ENCODE measurements at regions not wholly inside any gene's neighbourhood (a gene's known extent, or its start where the extent isn't known, plus 50 kb on each side); places are given as distances from the start of the nearest gene placed in this dataset.

DNA sequence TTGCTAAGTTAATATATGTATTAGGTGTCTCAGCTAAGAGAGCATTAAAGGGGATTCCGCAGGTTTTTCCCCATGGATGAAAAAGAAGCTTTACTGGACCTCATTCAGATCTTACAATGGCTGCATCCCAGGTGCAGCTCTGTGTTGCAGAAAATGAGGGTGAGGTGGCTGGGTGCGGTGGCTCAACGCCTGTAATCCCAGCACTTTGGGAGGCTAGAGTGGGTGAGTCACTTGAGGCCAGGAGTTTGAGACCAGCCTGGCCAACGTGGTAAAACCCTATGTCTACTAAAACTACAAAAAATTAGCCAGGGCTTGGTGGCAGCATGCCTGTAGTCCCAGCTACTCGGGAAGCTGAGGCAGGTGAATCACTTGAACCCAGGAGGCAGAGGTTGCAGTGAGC lies 58.5 kb upstream of the MORC3 start:
- TF ChIP-seq, protein P1, sequence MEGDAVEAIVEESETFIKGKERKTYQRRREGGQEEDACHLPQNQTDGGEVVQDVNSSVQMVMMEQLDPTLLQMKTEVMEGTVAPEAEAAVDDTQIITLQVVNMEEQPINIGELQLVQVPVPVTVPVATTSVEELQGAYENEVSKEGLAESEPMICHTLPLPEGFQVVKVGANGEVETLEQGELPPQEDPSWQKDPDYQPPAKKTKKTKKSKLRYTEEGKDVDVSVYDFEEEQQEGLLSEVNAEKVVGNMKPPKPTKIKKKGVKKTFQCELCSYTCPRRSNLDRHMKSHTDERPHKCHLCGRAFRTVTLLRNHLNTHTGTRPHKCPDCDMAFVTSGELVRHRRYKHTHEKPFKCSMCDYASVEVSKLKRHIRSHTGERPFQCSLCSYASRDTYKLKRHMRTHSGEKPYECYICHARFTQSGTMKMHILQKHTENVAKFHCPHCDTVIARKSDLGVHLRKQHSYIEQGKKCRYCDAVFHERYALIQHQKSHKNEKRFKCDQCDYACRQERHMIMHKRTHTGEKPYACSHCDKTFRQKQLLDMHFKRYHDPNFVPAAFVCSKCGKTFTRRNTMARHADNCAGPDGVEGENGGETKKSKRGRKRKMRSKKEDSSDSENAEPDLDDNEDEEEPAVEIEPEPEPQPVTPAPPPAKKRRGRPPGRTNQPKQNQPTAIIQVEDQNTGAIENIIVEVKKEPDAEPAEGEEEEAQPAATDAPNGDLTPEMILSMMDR (conservative IDR thresholded peaks at IDR 0.05; ENCODE audit: low read length), result no peak
- no peak for TF ChIP-seq EZH2phosphoT487 (IDR thresholded peaks at IDR 0.05; ENCODE audit: borderline replicate concordance)
